Stimulated activated CD4-positive, alpha-beta T cell treated with anti-CD3 and anti-CD28 coated beads, Interleukin-4, amount 100 ng/mL, for 1 hour (primary cell): ENCODE measurements at regions not wholly inside any gene's neighbourhood (a gene's known extent, or its start where the extent isn't known, plus 50 kb on each side); places are given as distances from the start of the nearest gene placed in this dataset.

Source experiments
- DNase-seq: peaks from one replicate; pipeline ENCODE4 v3.0.0-alpha.2; 2020

DNA sequence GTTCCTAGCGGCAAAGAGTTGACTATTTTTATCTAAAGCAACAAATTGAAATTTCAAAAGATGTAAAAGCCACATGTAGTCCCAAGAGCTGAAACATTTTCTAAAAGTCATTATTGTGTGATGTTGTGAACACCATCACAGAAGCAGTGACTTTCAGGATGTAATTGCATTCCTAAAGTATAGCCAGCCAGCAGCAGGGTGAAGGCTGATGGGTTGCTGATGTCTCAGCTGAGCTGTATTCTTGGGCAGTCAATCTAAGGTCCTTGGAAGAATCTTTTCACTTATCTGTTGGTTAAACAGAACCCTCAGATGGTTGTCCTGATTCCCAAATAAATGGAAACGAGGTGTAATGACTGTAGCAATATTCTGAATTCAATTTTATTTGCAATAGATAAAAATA, 237.4 kb upstream of the WWC1 start:
- DNase-seq: no peak

DNA sequence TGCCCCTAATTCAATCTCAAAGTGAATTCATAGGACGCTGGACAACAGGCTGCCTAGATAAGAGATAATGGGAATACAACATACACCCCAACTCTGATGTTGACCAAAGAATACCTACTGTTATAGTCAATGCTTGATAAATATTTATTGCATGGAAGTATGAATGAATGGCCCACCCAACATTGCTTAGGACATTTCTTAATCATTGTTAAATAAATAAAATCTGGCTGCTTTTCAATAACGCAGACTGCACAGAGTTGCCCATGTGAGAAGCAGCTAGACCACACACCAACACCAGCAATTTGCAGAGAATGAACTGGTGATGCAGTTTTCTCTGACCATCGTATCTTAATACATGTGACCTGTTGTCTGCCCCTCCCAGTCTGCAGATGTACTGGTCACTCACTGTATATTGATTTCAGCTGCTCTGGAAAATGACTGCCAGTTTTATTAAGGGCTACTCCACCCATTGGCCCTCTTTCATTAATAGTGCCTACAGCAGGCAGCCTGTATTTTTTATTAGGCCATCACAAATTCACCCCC, 236.2 kb upstream of the WWC1 start:
- no peak for DNase-seq

DNA sequence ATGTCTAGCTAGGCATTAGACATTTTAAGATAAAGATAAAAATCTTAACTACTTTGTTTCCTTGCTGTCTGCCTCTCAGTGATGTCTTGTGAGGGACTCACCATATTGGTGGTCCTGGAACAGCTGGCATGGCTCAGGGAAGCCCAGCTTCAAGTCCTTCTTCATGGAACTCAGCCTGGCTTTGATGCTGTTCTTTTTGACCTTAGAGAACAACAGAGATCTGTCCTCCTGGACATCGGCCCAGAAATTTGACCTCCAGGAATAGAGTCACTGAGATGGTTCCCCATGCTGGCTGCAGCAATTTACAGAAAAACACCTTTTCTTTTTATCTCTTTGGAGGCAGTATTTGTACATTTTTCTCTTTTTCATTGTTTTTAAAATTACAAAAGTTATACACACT, 235.5 kb upstream of the WWC1 start:
- DNase-seq: no peak

DNA sequence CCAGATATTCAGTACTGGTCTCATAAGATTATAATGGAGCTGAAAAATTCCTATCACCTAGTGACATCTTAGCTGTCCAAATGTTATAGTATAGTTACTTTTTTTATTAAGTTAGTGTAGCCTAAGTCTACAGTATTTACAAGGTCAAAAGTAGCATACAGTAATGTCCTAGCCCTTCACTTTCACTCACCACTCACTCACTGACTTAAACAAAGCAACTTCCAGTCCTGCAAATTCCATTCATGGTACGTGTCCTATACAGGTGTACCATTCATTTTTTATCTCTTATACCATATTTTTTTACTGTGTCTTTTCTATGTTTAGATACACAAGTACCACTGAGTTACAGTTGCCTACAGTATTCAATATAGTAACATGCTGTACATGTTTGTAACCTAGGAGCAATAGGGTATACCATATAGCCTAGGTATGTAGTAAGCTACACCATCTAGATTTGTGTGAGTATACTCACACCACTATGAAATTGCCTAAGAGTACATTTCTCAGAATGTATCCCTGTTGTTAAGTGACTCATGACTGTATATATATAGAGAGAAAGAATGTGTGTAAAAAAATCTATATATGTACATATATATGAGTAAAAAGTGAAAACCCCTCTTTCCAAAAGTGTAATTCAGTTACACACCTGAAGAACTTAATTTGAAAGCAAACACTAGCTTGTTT, 234.8 kb upstream of the WWC1 start:
- no peak for DNase-seq

DNA sequence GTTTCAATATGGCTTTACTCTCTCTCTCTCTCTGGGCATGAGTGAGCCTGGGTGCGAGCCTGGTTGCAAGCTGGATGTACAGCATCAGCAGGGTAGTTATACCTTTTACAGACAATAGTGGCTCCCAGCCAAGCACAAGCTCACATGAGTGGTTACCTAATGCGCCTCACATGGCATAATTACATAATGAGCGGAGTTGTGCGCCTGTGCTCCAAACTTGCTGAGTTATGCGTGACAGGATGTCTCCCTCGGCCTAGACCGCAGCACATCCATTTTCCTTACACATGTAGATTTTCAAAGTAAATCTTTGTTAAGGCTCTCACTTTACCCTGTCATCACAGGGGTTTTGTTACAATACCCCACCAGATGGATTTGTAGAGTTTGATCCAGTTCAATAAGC, 233.5 kb upstream of the WWC1 start:
- DNase-seq: no peak

GRCh38 chr5:168059131-168059530, 232.3 kb upstream of the WWC1 start:
- no peak for DNase-seq

- no peak for DNase-seq
Observed at GRCh38 chr5:168062239-168062638, 229.2 kb upstream of the WWC1 start.

GRCh38 chr5:168064457-168064856, 227.0 kb upstream of the WWC1 start:
- no peak for DNase-seq

- no peak for DNase-seq
Observed at GRCh38 chr5:168064933-168065622, 226.4 kb upstream of the WWC1 start.

GRCh38 chr5:168066536-168067208, 224.8 kb upstream of the WWC1 start:
- DNase-seq: no peak

GRCh38 chr5:168070761-168071160, 220.7 kb upstream of the WWC1 start:
- no peak for DNase-seq

DNA sequence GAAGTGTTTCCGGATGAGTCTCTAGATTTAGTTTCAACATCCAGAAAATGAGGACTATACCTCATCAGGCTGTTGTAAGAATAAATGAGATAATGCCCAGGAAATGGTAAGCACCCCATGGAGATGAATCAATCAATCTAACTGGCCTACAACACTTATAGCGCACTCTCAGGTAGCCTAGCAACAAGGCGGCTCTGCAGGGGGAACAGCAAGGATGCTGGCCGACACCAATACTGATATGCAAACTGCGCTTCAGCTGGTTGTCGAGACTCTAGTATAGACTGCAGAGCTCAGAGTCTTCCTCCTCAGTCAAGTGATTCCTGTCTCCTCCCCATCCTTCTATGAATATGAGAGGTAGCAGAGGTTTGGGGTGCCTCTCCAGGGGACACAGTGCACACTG, 218.8 kb upstream of the WWC1 start:
- no peak for DNase-seq

DNA sequence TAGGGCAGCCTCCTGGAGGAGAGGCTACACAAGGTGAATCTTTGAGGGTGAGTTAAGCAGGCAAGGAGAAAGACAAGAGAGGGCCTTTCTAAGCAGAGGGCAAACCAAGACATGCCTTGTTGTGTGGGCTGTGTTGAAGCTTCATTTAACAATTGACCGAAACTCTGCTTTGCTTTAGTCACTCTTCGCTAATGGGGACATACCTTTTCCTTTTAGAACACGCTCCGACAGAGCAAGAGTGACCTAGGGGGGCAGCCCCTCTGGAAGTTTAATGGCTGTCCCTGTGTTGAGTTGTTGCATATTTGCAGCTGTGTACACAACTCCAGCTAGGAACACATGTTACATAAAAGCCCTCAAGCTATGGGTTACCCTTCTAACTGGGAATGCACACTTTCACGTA, 218.1 kb upstream of the WWC1 start:
- no peak for DNase-seq

DNA sequence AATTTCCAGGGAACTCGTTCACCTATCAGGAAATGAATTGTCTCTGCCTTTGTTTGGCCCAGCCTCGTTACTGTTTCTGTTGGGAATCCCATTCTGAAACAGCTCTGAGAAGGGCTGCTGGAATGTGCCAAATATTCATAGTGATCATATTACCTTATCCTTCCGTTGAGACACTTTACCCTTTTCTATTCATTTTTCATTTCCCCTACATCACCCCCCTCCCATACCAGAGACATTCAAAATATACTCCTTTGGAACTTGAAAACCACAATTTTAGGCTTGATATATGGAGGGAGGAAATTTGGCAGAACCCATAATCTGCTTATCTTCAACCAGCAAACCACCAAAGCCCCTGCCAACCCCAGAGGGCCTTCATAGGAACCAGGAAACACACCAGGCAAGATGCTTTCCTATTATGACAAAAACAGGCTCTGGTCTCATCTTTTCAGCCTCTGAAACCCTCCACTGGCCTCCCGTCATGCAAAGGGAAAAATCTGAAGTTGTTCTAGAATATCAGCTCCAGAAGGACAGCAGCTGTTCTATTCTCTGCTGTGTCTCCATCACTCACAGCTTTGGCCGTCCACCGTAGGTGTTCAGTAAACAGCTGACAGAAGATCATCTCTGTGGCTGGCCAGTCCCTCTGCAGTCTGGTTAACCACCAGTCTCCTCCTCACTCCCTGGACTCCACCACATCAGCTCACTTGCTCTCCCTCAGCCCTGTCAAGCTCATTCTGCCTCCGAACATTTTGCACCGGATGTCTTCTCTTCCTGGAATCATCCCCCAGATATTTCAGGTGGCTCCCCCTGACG, 217.2 kb upstream of the WWC1 start:
- DNase-seq: no peak

DNA sequence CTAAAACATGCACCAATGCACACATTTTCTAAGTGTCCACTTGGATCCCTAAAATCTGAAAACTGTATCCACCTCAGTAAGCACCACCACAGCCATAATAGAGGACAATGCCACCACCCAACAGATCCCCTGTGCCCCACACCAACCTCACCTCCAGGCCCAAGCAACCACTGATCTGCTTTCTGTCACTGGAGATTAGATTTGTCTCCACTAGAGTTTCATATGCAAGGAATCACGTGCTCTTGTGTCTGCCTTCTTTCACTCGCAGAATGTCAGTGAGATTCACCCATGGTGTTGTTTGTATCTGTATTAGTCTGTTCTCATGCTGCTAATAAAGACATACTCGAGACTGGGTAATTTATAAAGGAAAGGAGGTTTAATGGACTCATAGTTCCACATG, 216.1 kb upstream of the WWC1 start:
- DNase-seq: no peak

GRCh38 chr5:168076561-168076991, 214.9 kb upstream of the WWC1 start:
- DNase-seq: no peak

- no peak for DNase-seq
Observed at GRCh38 chr5:168085261-168086031, 206.0 kb upstream of the WWC1 start.

- no peak for DNase-seq
Observed at GRCh38 chr5:168086104-168086610, 205.3 kb upstream of the WWC1 start.

DNA sequence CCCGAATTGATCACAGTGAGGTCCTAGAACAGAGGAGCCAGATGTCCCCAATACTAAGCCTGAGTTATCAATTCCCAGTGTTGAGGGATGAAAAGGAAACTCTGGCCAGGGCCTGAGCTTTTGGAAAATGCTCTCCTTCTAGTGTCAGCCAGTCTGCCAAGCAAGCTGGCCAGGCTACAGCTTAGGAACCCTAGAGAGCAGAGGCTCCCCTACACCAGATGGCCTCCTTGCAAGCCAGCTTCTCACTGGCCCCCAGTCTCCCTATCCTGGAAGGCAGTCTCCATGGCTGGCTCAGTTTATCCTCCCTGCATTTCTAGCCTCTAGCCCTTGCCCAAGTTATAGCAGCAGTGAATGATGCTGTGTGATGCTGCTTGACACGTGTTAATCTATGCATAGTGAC, 204.7 kb upstream of the WWC1 start:
- DNase-seq: no peak

DNA sequence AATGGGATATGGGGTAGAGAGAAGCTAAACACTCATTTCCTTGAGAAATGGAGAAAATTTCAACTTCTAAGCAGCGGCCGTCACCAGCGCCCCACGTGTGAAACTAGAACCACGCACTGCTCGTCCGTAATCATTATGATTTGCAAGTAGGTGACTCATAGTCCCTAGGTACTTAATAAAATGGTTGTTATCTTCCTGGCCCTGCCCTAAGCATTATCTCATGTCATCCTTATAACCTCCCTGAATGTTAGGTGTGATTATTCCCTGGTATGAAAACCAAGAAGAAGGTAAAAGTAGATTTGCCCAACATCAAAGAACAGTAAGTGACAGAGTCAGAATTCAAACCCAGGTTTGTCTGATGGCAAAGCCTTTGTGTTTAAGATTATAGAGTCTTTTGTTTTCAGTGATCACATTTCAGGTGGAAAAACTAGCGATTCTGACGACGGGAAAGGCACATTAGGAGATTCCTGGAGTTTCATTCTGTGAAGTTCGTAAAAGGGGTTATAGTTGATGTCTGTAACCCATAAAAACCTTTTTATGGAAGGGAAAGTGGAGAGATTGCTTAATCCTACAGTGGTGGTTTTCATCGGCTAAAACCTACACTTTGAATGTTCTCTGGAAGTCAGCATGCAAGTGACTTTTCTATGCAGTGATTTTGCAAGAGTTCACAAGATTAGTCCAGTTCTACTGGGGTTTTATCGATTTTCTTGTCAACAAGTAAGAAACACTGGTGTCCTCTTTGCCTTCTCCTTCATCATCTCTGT, 202.9 kb upstream of the WWC1 start:
- no peak for DNase-seq

GRCh38 chr5:168089201-168089887, 202.1 kb upstream of the WWC1 start:
- DNase-seq: no peak
